OCI-LY3 (cell line): ENCODE measurements at regions not wholly inside any gene's neighbourhood (a gene's known extent, or its start where the extent isn't known, plus 50 kb on each side); places are given as distances from the start of the nearest gene placed in this dataset.

Source experiments
- CTCF ChIP-seq: fragments of 200-600, 300-600 bp; sonication (generic); IDR thresholded peaks from 2 replicates; pipeline ENCODE4 v1.5.1; 2014; ENCODE audit warnings: antibody characterized with exemption, low read length, low read depth
- EZH2phosphoT487 ChIP-seq: fragments of 200-600 bp; shearing (Covaris generic); IDR thresholded peaks from 2 replicates; pipeline ENCODE4 v1.6.1; 2018; ENCODE audit warnings: antibody characterized with exemption, mixed run types, low read depth

GRCh38 chr7:86226191-86226590, 417.5 kb upstream of the GRM3 start:
- TF ChIP-seq CTCF: no peak
- TF ChIP-seq EZH2phosphoT487: no peak
